Psoas muscle (tissue), 7 donors: ENCODE measurements at regions not wholly inside any gene's neighbourhood (a gene's known extent, or its start where the extent isn't known, plus 50 kb on each side); places are given as distances from the start of the nearest gene placed in this dataset.
"Not testable (repeated sequence)": the region's sequence is repeated elsewhere in the genome, so short reads cannot be mapped to it uniquely, and the experiment has no call there.

Experiments
- ATAC-seq, 4 donors: fragments of 200-7000 bp; cut with Tn5 transposase; one replicate each; pipeline ENCODE4 v1.9.1; 2020; ENCODE audit warnings: moderate library complexity in 3 of 4, mild to moderate bottlenecking in 2 of 4
- DNase-seq, 2 donors: peaks; one replicate each; pipeline ENCODE4 v3.0.0-alpha.2; 2020
- H3K27ac ChIP-seq: fragments of 200-600 bp; one replicate; pipeline ENCODE4 v1.8.0; 2022
- H3K27me3 ChIP-seq, 3 donors: fragments of 200-600 bp in 1 of 3; one replicate each; pipeline versions ENCODE4 v1.6.1 to v1.8.0; 2013 to 2022; ENCODE audit warnings: low read length in 2 of 3, mild to moderate bottlenecking in 2 of 3, moderate library complexity in 1 of 3; ENCODE audit not compliant: insufficient read depth in 3 of 3
- H3K36me3 ChIP-seq, 2 donors: fragments of 200-600 bp in 1 of 2; one replicate each; pipeline versions ENCODE4 v1.6.1 to v1.8.0; 2013 to 2022; ENCODE audit warnings: low read depth in 1 of 2, mild to moderate bottlenecking in 1 of 2, moderate library complexity in 1 of 2; ENCODE audit not compliant: insufficient read depth in 1 of 2
- H3K4me1 ChIP-seq: fragments of 200-600 bp; one replicate; pipeline ENCODE4 v1.8.0; 2022
- H3K4me3 ChIP-seq: fragments of 200-600 bp; one replicate; pipeline ENCODE4 v1.8.0; 2022; ENCODE audit warnings: mild to moderate bottlenecking
- H3K9me3 ChIP-seq: fragments of 200-600 bp; one replicate; pipeline ENCODE4 v1.8.0; 2022
- WGBS, 3 donors: extraction: QIAGEN DNeasy Blood & Tissue Kit; methylation state at CpG; one replicate each; pipeline versions ENCODE4 v1.1.6 to v1.1.7; 2013; 5-methylcytosine and 5-hydroxymethylcytosine counted together
- intact Hi-C, 2 donors: fragments of 100-400 bp; cut with DNase I; formaldehyde crosslinking; loops; one replicate each; pipeline versions ENCODE4 v1.11.0 to v1.14.2; 2022
- TF ChIP-seq, protein P1 (sequence below): fragments of 200-600 bp; IDR thresholded peaks from one replicate; pipeline ENCODE4 v1.8.0; 2022; ENCODE audit warnings: antibody characterized with exemption
- donor health status: healthy with polysubstance abuse.
- donor health status: DM: no; HTN: no; CAD: no; lungs with moderate emphysema.
- donor health status: Bipolar disorder and iron deficiency.
- donor health status: healthy.
- donor health status: DM: yes; HTN: yes; CAD: no.
- donor health status: DM: no; HTN: no; CAD: no.
- donor health status: DM: yes; HTN: yes; CAD: no.

DNA sequence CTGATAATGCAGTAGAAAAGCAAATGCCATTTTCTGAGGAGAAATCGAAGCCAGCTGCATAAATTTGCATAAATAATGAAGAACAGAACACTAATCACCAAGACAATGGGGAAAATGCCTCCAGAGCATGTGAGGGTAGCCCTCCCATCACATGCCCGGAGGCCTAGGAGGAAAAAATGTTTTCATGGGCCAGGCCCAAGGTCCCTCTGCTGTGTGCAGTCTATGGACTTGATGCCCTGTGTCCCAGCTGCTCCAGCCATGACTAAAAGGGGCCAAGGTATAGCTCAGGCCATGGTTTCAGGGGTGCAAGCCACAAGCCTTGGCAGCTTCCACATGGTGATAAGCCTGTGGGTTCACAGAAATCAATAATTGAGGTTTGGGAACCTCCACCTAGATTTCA, 164.1 kb downstream of the HAO1 start:
- intact Hi-C loops: no loop called here
- H3K27me3 ChIP-seq: no peaks in the 10 kb centered on the region
- no peak overlapping the region for H3K27ac ChIP-seq
- TF ChIP-seq, protein P1, sequence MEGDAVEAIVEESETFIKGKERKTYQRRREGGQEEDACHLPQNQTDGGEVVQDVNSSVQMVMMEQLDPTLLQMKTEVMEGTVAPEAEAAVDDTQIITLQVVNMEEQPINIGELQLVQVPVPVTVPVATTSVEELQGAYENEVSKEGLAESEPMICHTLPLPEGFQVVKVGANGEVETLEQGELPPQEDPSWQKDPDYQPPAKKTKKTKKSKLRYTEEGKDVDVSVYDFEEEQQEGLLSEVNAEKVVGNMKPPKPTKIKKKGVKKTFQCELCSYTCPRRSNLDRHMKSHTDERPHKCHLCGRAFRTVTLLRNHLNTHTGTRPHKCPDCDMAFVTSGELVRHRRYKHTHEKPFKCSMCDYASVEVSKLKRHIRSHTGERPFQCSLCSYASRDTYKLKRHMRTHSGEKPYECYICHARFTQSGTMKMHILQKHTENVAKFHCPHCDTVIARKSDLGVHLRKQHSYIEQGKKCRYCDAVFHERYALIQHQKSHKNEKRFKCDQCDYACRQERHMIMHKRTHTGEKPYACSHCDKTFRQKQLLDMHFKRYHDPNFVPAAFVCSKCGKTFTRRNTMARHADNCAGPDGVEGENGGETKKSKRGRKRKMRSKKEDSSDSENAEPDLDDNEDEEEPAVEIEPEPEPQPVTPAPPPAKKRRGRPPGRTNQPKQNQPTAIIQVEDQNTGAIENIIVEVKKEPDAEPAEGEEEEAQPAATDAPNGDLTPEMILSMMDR: no peak
- DNase-seq (no peak), ATAC-seq (no peak)
- H3K36me3 ChIP-seq: no peaks in the 10 kb centered on the region
- no peaks in the 10 kb centered on the region for H3K4me1 ChIP-seq
- H3K4me3 ChIP-seq: no peak overlapping the region
- peaks cover 4% of the 10 kb centered on the region for H3K9me3 ChIP-seq
- WGBS, 3 donors: 64 to 73% (median 71%) methylated on average over 2 of the region's 2 CpGs

DNA sequence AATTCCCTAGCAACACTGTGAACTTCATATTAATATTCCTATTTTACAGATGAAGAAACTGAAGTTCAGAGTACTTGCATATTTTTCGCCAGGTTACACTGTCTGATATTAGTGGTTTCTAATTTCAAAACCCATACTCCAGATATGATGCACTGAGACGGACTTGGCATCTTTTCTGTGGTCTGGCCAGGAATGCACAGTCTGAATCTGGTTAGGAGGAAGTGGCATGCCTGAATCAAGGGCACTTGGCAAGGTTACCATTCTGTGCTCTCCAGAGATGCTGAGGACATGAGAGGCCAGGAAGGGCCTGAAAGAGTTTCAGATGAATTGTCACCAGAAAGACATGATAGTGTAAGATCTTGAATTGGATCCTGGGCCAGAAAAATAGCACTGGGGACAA, 150.1 kb downstream of the HAO1 start:
- Histone ChIP-seq H3K4me3 (no peak overlapping the region), H3K4me1 (no peaks in the 10 kb centered on the region), H3K27me3 (no peaks in the 10 kb centered on the region), H3K36me3 (no peaks in the 10 kb centered on the region), H3K9me3 (no peaks in the 10 kb centered on the region), H3K27ac (no peak overlapping the region)
- DNase-seq (no peak), ATAC-seq (no peak)
- WGBS, 3 donors: 51 to 59% (median 56%) methylated on average over 2 of the region's 2 CpGs
- TF ChIP-seq, protein P1: no peak
- intact Hi-C loops: no loop called here

DNA sequence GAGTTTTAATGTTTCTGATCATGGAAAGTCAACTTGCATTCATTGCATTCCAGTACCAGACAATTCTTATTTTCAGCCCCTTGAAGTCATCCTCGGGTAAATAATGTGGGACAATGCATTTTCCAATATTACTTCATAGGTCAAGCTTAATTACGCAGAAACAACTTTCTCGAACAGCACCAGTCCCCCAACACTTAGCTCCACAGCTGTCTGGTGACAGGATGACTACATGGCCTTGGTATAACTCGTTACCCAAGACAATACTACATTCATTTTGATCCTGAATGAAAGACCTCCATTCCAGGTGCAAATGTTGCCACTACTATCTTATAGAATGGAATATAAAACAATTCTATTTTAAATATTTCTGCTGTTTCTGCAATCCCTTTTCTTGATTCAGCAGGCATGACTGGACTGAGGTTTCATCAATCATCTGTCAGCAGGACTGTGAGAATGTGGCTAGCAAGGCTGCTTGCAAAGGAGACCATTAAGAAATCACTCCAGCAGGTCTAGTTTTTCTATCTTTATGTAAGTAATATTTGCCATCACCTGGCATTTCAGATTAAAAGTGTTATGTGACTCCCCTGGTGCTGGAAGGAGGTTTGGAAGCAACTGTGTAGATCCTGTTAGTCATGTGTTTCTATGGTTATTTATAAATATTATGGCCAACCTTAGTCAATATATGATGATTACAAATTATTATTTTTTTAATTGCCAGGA, 147.9 kb downstream of the HAO1 start:
- H3K27me3 ChIP-seq: no peaks in the 10 kb centered on the region
- DNase-seq (no peak), ATAC-seq (no peak)
- TF ChIP-seq, protein P1: no peak
- no peak overlapping the region for H3K4me3 ChIP-seq
- H3K36me3 ChIP-seq: no peaks in the 10 kb centered on the region
- H3K9me3 ChIP-seq: no peaks in the 10 kb centered on the region
- intact Hi-C loops: no loop called here
- no peak overlapping the region for H3K27ac ChIP-seq
- WGBS, 3 donors: 44 to 56% (median 49%) methylated on average over 4 of the region's 4 CpGs
- no peaks in the 10 kb centered on the region for H3K4me1 ChIP-seq

DNA sequence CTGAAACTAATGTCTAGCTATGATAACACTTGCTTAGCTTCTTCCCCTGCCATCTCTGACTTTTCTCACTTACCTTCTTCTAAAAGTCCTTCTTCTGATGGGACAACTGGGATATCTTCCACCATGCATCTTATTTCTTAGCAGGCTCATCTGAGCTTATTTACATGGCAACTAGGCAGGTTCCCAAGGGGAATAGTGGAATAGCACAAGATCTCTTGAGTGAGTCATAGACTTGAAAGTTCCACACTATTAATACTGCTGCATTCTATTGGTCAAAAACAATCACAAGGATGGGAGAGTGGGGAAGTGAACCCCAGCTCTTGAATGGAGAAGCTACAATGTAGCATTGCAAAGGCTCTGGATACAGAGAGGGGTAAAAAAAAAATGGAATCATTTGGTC, 142.1 kb downstream of the HAO1 start:
- H3K9me3 ChIP-seq: no peaks in the 10 kb centered on the region
- intact Hi-C loops: no loop called here
- H3K4me3 ChIP-seq: no peak overlapping the region
- DNase-seq (no peak), ATAC-seq (no peak)
- H3K36me3 ChIP-seq: no peaks in the 10 kb centered on the region
- no peaks in the 10 kb centered on the region for H3K4me1 ChIP-seq
- TF ChIP-seq, protein P1: no peak
- H3K27me3 ChIP-seq: no peaks in the 10 kb centered on the region
- H3K27ac ChIP-seq: no peak overlapping the region

DNA sequence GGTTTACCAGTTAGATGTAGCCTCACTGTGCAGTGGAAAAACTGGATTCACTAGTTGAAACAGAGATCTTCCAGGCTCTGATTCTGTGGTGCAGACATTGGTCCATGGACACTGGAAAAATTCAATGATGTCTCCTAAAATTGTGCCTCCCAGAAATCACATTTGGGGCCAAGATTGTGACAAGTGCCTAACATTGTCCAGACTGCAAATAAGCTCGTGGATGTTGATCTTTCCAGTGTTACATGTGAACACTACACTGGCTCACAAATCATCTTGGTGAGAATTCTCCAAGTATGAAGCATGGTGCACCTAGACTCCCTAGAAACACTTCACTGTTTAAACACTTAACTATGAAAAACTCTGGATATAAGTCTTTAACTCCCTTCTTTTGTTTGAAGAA, 140.4 kb downstream of the HAO1 start:
- TF ChIP-seq, protein P1: no peak
- no peak overlapping the region for H3K4me3 ChIP-seq
- WGBS, 3 donors: 18 to 42% (median 32%) methylated on average over 1 of the region's 1 CpG
- no peaks in the 10 kb centered on the region for H3K27me3 ChIP-seq
- DNase-seq: no peak
- H3K36me3 ChIP-seq: no peaks in the 10 kb centered on the region
- H3K27ac ChIP-seq: no peak overlapping the region
- no peaks in the 10 kb centered on the region for H3K4me1 ChIP-seq
- no peaks in the 10 kb centered on the region for H3K9me3 ChIP-seq
- intact Hi-C loops: no loop called here
- no peak for ATAC-seq

DNA sequence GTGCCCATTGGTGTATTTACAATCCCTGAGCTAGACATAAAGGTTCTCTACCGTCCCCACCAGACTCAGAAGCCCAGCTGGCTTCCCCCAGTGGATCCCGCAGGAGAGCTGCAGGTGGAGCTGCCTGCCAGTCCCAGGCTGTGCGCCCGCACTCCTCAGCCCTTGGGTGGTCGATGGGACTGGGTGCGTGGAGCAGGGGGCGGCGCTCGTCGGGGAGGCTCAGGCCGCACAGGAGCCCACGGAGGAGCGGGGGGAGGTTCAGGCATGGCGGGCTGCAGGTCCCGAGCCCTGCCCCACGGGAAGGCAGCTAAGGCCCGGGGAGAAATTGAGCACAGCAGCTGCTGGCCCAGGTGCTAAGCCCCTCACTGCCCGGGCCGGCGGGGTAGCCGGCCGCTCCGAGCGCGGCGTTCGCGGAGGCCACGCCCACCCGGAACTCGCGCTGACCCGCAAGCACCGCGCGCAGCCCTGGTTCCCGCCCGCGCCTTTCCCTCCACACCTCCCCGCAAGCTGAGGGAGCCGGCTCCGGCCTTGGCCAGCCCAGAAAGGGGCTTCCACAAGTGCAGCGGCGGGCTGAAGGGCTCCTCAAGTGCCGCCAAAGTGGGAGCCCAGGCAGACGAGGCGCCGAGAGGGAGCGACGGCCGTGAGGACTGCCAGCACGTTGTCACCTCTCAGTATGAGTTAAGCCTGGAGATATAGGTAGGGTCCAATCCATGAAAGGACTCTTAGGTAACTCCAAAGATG, 136.7 kb downstream of the HAO1 start:
- H3K27me3 ChIP-seq, H3K4me3 ChIP-seq, intact Hi-C loops, H3K27ac ChIP-seq, ATAC-seq, H3K4me1 ChIP-seq, H3K36me3 ChIP-seq, H3K9me3 ChIP-seq: not testable (repeated sequence)
- 52 to 61% (median 53%) methylated on average over 48 to 52 of the region's 52 CpGs for WGBS, 3 donors
- peak in 1 of 2 donors; percentile 44 for DNase-seq
